Lung (tissue), 11 donors: ENCODE measurements at regions not wholly inside any gene's neighbourhood (a gene's known extent, or its start where the extent isn't known, plus 50 kb on each side); places are given as distances from the start of the nearest gene placed in this dataset.

ENCODE experiments used
- ATAC-seq: fragments of 200-7000 bp; cut with Tn5 transposase; one replicate; pipeline ENCODE4 v1.9.1; 2020; ENCODE audit warnings: moderate number of reproducible peaks; ENCODE audit not compliant: insufficient read depth, low FRiP score
- DNase-seq, 3 donors: peaks; one replicate each; pipeline ENCODE4 v3.0.0-alpha.2; 2013 to 2017
- H3K27ac ChIP-seq, 2 donors: one replicate each; pipeline ENCODE4 v1.5.1; 2013; ENCODE audit warnings: mild to moderate bottlenecking in 2 of 2, moderate library complexity in 2 of 2, control low read depth in 1 of 2, inconsistent platforms in 1 of 2, low read depth in 1 of 2, low read length in 1 of 2
- H3K27me3 ChIP-seq, 3 donors: one replicate each; pipeline ENCODE4 v1.5.1; 2013; ENCODE audit warnings: low read length in 2 of 3; ENCODE audit not compliant: control insufficient read depth in 3 of 3, insufficient read depth in 3 of 3
- H3K36me3 ChIP-seq, 4 donors: one replicate each; pipeline ENCODE4 v1.5.1; 2013; ENCODE audit warnings: low read length in 4 of 4, mild to moderate bottlenecking in 1 of 4, moderate library complexity in 1 of 4; ENCODE audit not compliant: control insufficient read depth in 4 of 4, insufficient read depth in 4 of 4
- H3K4me1 ChIP-seq, 5 donors: one replicate each; pipeline ENCODE4 v1.5.1; 2013; ENCODE audit warnings: low read length in 5 of 5, mild to moderate bottlenecking in 2 of 5, moderate library complexity in 1 of 5; ENCODE audit not compliant: control insufficient read depth in 5 of 5, insufficient read depth in 5 of 5
- H3K4me3 ChIP-seq: one replicate; pipeline ENCODE4 v1.5.1; 2013; ENCODE audit warnings: mild to moderate bottlenecking, control low read depth, moderate library complexity
- H3K9ac ChIP-seq, 2 donors: one replicate each; pipeline ENCODE4 v1.5.1; 2013; ENCODE audit warnings: low read length in 2 of 2, control low read depth in 1 of 2; ENCODE audit not compliant: insufficient read depth in 1 of 2
- H3K9me3 ChIP-seq, 4 donors: one replicate each; pipeline ENCODE4 v1.5.1; 2013; ENCODE audit warnings: low read length in 3 of 4, mild to moderate bottlenecking in 1 of 4, moderate library complexity in 1 of 4; ENCODE audit not compliant: control insufficient read depth in 4 of 4, insufficient read depth in 3 of 4
- CTCF ChIP-seq: IDR thresholded peaks from 2 replicates; pipeline ENCODE4 v1.5.1; 2012; ENCODE audit warnings: mild to moderate bottlenecking; ENCODE audit errors: control extremely low read depth, extremely low read depth
- WGBS, 2 donors: extraction: QIAGEN DNeasy Blood & Tissue Kit; methylation state at CpG; one replicate each; pipeline ENCODE4 v1.1.7; 2013; 5-methylcytosine and 5-hydroxymethylcytosine counted together
- donor health status: control.
- donor health status: control.
- donor health status: Bipolar disorder and iron deficiency.
- donor health status: healthy.
- donor health status: DM: yes; HTN: yes; CAD: no.

DNA sequence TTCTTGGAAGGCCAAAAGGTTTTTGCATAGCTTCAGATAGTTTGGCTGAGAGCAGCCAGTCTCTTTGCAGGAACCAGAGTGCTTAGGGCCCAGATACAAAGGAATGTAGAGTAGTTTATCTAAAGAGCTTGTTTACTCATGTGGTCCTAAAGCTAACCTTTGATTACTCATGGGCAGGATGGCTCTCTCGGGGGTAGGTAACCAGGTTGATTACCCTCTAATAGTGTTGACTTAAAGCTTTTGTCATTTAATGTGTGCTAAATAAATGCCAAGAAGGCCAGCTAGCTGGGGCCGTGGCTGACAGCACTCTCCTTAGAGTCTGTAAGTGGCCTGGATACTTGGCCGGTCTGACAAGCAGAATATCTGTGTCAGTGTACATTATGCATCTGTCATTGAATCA lies 69.7 kb upstream of the MAGEB16 start:
- WGBS, 2 donors, result 42 to 65% methylated on average over 3 of the region's 3 CpGs
- no peak for DNase-seq

DNA sequence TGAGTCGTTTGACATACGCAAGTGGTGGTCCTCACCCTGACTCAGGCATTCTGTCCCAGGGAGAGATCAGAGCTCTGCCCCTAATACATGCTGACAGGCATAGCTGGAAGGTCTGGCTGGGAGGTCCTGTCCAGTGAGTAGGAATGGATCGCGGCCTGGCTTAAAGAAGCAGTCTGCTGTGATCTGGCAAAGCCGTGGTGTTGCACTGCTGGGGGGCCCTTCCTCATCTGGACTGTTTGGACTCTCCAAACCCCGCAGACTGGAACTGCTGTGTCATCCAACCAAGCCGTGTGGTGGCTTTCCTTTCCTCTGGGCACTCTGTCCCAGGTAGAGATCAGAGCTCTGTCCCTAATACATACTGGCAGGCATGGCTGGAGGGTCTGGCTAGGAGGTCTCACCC lies 64.3 kb upstream of the MAGEB16 start:
- peaks cover 0 to 15% (median 0%) of the 10 kb centered on the region in 3 donors for H3K27me3 ChIP-seq
- WGBS, 2 donors, result 84 to 87% methylated on average over 7 of the region's 7 CpGs
- H3K27ac ChIP-seq, result no peak overlapping the region
- H3K36me3 ChIP-seq, result no peaks in the 10 kb centered on the region
- no peak overlapping the region for H3K9ac ChIP-seq
- no peak for ATAC-seq
- DNase-seq, result no peak
- TF ChIP-seq CTCF, result no peak
- H3K9me3 ChIP-seq, result peaks cover 0 to 3% (median 0%) of the 10 kb centered on the region in 4 donors
- H3K4me1 ChIP-seq, result no peaks in the 10 kb centered on the region
- H3K4me3 ChIP-seq, result no peak overlapping the region

More for the DNA sequence above, 69.7 kb upstream of the MAGEB16 start:
- Histone ChIP-seq H3K27me3 (peaks cover 0 to 8% (median 0%) of the 10 kb centered on the region in 3 donors), H3K4me3 (no peak overlapping the region), H3K9ac (no peak overlapping the region), H3K36me3 (no peaks in the 10 kb centered on the region), H3K4me1 (no peaks in the 10 kb centered on the region), H3K9me3 (no peaks in the 10 kb centered on the region), H3K27ac (no peak overlapping the region)
- TF ChIP-seq CTCF, result no peak
- no peak for ATAC-seq

DNA sequence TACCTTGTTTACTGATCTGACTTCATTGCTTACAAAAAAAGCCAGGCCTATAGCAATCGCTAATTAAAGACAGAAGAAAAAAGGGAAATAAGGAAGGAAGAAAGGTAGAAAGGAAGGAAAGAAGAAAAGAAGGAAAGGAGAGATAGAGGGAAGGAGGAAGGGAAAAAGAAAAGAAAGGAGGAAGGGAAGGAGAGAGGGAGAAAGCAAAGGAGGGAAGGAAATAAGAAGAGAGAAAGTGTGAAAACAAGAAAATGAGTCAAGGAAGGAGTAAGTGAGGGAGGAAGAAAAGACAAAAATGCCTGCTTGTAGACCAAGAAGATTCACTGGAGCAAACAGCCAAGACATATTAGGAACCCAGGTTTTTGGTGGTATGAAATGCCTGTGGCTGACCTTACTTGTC lies 57.0 kb upstream of the MAGEB16 start:
- 66 to 100% methylated on average over 1 of the region's 1 CpG for WGBS, 2 donors
- ATAC-seq, result no peak
- DNase-seq, result no peak
- H3K9ac ChIP-seq, result no peak overlapping the region
- no peaks in the 10 kb centered on the region for H3K9me3 ChIP-seq
- TF ChIP-seq CTCF, result no peak
- H3K36me3 ChIP-seq, result no peaks in the 10 kb centered on the region
- peaks cover 0 to 10% (median 4%) of the 10 kb centered on the region in 3 donors for H3K27me3 ChIP-seq
- H3K27ac ChIP-seq, result no peak overlapping the region
- H3K4me1 ChIP-seq, result peaks cover 0 to 8% (median 0%) of the 10 kb centered on the region in 5 donors
- H3K4me3 ChIP-seq, result no peak overlapping the region

DNA sequence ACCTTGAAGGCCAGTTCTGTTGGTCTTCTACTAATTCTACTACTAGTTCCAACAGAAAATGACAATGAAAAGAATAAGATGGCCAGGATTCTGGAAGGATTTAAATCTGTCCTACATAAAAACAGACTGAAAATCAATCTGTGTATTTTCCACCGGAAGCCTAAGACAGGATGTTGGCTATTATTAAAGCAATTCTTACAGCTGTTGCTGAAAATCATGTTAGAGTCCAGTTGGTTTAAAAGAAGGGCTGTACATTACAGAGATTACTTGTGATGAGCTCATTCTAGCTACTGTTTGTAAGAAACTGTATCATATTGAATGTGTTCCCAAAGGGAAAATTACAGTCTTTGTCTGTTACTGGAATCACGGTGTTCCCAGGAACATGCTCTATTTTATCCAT lies 54.8 kb upstream of the MAGEB16 start:
- no peak for TF ChIP-seq CTCF
- no peaks in the 10 kb centered on the region for H3K9me3 ChIP-seq
- H3K36me3 ChIP-seq, result no peaks in the 10 kb centered on the region
- peaks cover 0 to 11% (median 4%) of the 10 kb centered on the region in 3 donors for H3K27me3 ChIP-seq
- no peak overlapping the region for H3K9ac ChIP-seq
- no peak for ATAC-seq
- no peak overlapping the region for H3K27ac ChIP-seq
- peaks cover 0 to 8% (median 0%) of the 10 kb centered on the region in 5 donors for H3K4me1 ChIP-seq
- WGBS, 2 donors, result 55 to 82% methylated on average over 2 of the region's 2 CpGs
- no peak overlapping the region for H3K4me3 ChIP-seq
- DNase-seq, result peak in 2 of 3 donors; percentile 29 to 67
